ENCODE measurements at regions not wholly inside any gene's neighbourhood (a gene's known extent, or its start where the extent isn't known, plus 50 kb on each side); places are given as distances from the start of the nearest gene placed in this dataset.

DNA sequence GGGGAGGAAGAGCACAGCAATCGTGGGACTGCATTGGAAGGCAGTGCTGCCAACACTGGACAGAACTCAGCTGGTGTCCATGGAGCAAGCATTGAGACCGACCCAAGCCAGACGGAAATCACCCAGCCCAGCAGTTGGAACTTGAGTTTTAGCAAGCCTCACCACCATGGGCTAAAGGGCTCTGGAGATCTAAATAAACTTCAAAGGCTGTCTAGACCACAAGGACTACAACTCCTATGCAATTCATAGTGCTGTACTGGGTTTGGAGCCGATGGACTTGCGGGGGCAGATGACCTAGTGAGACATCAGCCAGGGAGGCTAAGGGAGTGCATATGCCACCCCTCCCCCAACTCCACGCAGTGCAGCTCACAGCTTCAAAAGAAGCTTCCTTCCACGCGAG is 243.6 kb upstream of the SLC39A10 start:
- TF ChIP-seq, protein P1, sequence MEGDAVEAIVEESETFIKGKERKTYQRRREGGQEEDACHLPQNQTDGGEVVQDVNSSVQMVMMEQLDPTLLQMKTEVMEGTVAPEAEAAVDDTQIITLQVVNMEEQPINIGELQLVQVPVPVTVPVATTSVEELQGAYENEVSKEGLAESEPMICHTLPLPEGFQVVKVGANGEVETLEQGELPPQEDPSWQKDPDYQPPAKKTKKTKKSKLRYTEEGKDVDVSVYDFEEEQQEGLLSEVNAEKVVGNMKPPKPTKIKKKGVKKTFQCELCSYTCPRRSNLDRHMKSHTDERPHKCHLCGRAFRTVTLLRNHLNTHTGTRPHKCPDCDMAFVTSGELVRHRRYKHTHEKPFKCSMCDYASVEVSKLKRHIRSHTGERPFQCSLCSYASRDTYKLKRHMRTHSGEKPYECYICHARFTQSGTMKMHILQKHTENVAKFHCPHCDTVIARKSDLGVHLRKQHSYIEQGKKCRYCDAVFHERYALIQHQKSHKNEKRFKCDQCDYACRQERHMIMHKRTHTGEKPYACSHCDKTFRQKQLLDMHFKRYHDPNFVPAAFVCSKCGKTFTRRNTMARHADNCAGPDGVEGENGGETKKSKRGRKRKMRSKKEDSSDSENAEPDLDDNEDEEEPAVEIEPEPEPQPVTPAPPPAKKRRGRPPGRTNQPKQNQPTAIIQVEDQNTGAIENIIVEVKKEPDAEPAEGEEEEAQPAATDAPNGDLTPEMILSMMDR (IDR thresholded peaks at IDR 0.05; ENCODE audit: poor library complexity), result no peak
- TF ChIP-seq EZH2 (IDR thresholded peaks at IDR 0.05; ENCODE audit: borderline replicate concordance) (no peak), EZH2phosphoT487 (IDR thresholded peaks at IDR 0.05; ENCODE audit: low read depth, severe bottlenecking, unreplicated experiment) (no peak)

All from hepatocyte (in vitro differentiated cells).